Gastroesophageal sphincter (tissue), 4 donors: ENCODE measurements at regions not wholly inside any gene's neighbourhood (a gene's known extent, or its start where the extent isn't known, plus 50 kb on each side); places are given as distances from the start of the nearest gene placed in this dataset.
"Not testable (repeated sequence)": the region's sequence is repeated elsewhere in the genome, so short reads cannot be mapped to it uniquely, and the experiment has no call there.

Experiments
- ATAC-seq: fragments of 150-250 bp; one replicate; pipeline ENCODE4 v1.9.1; 2016; ENCODE audit warnings: mild to moderate bottlenecking, moderate library complexity
- H3K27ac ChIP-seq, 4 donors: fragments of 200-600 bp; sonication (generic) in 3 of 4; 1 replicate in 3 of 4; 2 replicates in 1 of 4; pipeline ENCODE4 v1.5.1; 2016 to 2019
- H3K27me3 ChIP-seq: fragments of 200-600 bp; sonication (generic); one replicate; pipeline ENCODE4 v1.5.1; 2019
- H3K36me3 ChIP-seq, 2 donors: fragments of 200-600 bp; sonication (generic); one replicate each; pipeline ENCODE4 v1.5.1; 2019; ENCODE audit warnings: control low read depth in 1 of 2
- H3K4me1 ChIP-seq, 3 donors: fragments of 200-600 bp; sonication (generic); 1 replicate in 2 of 3; 2 replicates in 1 of 3; pipeline ENCODE4 v1.5.1; 2016 to 2019; ENCODE audit warnings: control low read depth in 2 of 3
- H3K4me3 ChIP-seq, 2 donors: fragments of 200-600 bp; sonication (generic); one replicate each; pipeline ENCODE4 v1.5.1; 2019; ENCODE audit warnings: mild to moderate bottlenecking in 1 of 2, moderate library complexity in 1 of 2
- H3K9me3 ChIP-seq, 3 donors: fragments of 200-600 bp; sonication (generic); one replicate each; pipeline ENCODE4 v1.5.1; 2017 to 2019; ENCODE audit warnings: control low read depth in 2 of 3
- EP300 ChIP-seq: sonication (generic); formaldehyde crosslinking; IDR thresholded peaks from one replicate; pipeline ENCODE4 v1.6.1; 2017; ENCODE audit warnings: antibody characterized with exemption, mild to moderate bottlenecking
- POLR2A ChIP-seq, 2 donors: fragments of 450-650 bp; IDR thresholded peaks; one replicate each; pipeline ENCODE4 v1.6.1; 2017; ENCODE audit warnings: antibody characterized with exemption in 2 of 2, mild to moderate bottlenecking in 2 of 2, moderate library complexity in 1 of 2
- POLR2AphosphoS5 ChIP-seq: sonication (generic); formaldehyde crosslinking; IDR thresholded peaks from one replicate; pipeline ENCODE4 v1.6.1; 2017; ENCODE audit warnings: antibody characterized with exemption
- WGBS, 2 donors: methylation state at CpG; one replicate each; pipeline ENCODE4 v1.1.5; 2018; ENCODE audit warnings: low coverage in 1 of 2; 5-methylcytosine and 5-hydroxymethylcytosine counted together
- TF ChIP-seq, protein P1 (sequence below), 4 experiments: fragments of 200-600 bp in 2 of 4; fragments of 450-650 bp in 2 of 4; sonication (generic) in 1 of 4; IDR thresholded peaks; one replicate each; pipeline ENCODE4 v1.5.1; 2017 to 2019; ENCODE audit warnings: antibody characterized with exemption in 4 of 4, mild to moderate bottlenecking in 2 of 4, moderate library complexity in 2 of 4

DNA sequence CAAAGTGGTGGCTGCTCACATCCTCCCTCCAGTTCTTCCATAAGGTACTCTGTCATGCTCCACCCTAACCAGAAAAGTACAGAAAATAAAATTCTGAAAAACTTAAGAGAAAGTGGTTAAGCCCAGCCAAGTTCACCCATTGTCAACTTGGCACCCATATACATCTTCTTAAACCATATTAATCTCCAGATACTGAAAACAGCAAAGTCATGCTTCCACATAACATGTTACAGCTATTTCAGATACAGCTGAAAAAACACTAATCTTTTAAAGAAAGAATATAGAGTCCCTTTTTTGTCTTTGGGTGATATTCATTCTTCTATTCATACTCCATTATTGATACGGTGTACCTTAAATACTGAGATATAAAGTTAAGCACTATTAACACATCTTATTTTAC, 577.8 kb downstream of the KCNT2 start:
- Histone ChIP-seq H3K27me3 (no peaks in the 10 kb centered on the region), H3K4me3 (no peak overlapping the region), H3K36me3 (no peaks in the 10 kb centered on the region), H3K4me1 (no peaks in the 10 kb centered on the region), H3K27ac (no peak overlapping the region), H3K9me3 (no peaks in the 10 kb centered on the region)
- WGBS, 2 donors = 83 to 87% methylated on average over 1 of the region's 1 CpG
- ATAC-seq = no peak
- TF ChIP-seq, protein P1, sequence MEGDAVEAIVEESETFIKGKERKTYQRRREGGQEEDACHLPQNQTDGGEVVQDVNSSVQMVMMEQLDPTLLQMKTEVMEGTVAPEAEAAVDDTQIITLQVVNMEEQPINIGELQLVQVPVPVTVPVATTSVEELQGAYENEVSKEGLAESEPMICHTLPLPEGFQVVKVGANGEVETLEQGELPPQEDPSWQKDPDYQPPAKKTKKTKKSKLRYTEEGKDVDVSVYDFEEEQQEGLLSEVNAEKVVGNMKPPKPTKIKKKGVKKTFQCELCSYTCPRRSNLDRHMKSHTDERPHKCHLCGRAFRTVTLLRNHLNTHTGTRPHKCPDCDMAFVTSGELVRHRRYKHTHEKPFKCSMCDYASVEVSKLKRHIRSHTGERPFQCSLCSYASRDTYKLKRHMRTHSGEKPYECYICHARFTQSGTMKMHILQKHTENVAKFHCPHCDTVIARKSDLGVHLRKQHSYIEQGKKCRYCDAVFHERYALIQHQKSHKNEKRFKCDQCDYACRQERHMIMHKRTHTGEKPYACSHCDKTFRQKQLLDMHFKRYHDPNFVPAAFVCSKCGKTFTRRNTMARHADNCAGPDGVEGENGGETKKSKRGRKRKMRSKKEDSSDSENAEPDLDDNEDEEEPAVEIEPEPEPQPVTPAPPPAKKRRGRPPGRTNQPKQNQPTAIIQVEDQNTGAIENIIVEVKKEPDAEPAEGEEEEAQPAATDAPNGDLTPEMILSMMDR (IDR thresholded peaks at IDR 0.05) = no peak
- TF ChIP-seq POLR2A (IDR thresholded peaks at IDR 0.05) (no peak), EP300 (no peak), POLR2AphosphoS5 (no peak)

DNA sequence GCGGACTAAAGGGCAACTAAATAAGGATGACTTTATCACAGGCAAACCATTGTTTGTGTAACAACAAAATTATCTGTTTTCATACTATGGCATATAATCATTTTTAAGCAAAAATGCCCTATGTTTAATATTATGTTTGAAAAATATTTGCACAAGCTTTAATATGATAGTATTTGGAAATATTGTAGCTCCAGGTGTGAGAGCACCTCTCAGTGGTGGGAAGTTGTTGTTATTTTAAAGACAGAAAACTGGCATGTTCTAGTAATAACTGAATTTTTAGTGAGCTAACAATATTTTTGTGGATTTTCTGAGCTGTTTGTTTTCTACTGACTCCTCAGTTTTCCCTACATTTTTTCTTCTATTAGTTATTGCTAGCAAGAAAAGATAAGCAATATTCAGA, 578.8 kb downstream of the KCNT2 start:
- Histone ChIP-seq H3K4me1 (no peaks in the 10 kb centered on the region), H3K36me3 (no peaks in the 10 kb centered on the region), H3K27me3 (no peaks in the 10 kb centered on the region), H3K9me3 (no peaks in the 10 kb centered on the region), H3K4me3 (no peak overlapping the region), H3K27ac (no peak overlapping the region)
- ATAC-seq = no peak
- 71 to 85% methylated on average over 1 of the region's 1 CpG for WGBS, 2 donors
- no peak for TF ChIP-seq POLR2A (IDR thresholded peaks at IDR 0.05)
- no peak for TF ChIP-seq POLR2AphosphoS5
- TF ChIP-seq, protein P1 (IDR thresholded peaks at IDR 0.05) = no peak

DNA sequence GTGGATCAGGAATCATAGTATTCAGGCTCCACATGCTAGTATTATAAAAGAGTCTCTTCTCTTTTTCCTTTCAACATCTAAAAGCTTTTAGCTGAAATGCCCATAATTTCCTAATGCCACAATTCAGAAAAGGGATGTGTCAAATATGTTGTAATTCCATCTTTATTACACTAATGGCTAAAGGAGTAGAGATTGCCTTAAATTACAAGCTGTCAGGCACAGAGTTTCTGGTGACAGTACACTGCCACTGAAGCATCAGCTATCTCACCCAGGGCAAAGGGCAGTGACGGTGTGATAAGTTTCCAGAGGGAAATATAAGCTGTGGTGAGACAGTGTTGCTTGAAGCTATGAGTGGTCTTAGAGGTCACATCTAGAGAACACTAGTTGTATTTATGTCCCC, 581.1 kb downstream of the KCNT2 start:
- Histone ChIP-seq H3K27ac (no peak overlapping the region), H3K4me3 (no peak overlapping the region), H3K4me1 (no peaks in the 10 kb centered on the region), H3K36me3 (no peaks in the 10 kb centered on the region), H3K9me3 (no peaks in the 10 kb centered on the region), H3K27me3 (no peaks in the 10 kb centered on the region)
- WGBS, 2 donors = no CpG with 5 or more reads among the region's 1 CpG
- TF ChIP-seq EP300 = no peak
- TF ChIP-seq, protein P1 (IDR thresholded peaks at IDR 0.05) = no peak
- no peak for TF ChIP-seq POLR2A (IDR thresholded peaks at IDR 0.05)
- no peak for TF ChIP-seq POLR2AphosphoS5
- ATAC-seq = no peak

DNA sequence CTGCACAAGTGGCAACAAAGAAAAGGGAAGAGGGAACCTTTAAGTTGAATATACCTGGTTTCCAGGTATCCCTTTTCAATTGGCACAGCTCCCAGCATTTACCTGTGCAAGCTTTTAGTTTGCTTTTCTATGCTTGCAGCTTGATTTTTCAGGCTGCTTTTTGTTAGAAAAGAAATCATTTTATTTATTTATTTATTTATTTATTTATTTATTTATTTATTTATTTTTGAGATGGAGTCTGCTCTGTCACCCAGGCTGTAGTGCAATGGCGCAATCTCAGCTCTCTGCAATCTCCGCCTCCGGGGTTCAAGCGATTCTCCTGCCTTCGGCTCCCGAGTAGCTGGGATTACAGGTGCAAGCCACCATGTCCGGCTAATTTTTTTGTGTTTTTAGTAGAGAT, 587.1 kb downstream of the KCNT2 start:
- H3K27ac ChIP-seq, ATAC-seq: not testable (repeated sequence)
- WGBS, 2 donors = 92 to 93% methylated on average over 3 to 6 of the region's 7 CpGs

DNA sequence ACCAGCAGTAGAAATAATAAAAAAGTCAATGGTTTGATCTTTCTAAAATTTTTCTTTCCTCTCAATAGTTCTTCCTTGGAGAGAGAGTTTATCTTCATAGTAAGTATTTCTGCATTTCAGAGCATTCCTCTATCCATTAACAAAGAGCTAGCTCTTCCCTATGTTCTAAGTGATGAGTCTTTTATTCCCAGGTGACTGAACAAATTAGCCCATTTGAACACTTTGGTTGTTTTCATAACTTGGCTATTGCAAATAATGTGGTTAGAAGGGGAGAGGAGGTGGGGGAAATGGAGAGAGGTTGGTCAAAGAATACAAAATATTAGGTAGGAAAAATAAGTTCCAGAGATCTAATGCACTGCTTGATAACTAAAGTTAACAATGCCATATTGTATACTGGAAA, 598.9 kb downstream of the KCNT2 start:
- H3K4me1 ChIP-seq = no peaks in the 10 kb centered on the region
- no peaks in the 10 kb centered on the region for H3K9me3 ChIP-seq
- H3K27me3 ChIP-seq = no peaks in the 10 kb centered on the region
- H3K4me3 ChIP-seq = no peak overlapping the region
- no peak overlapping the region for H3K27ac ChIP-seq
- no peaks in the 10 kb centered on the region for H3K36me3 ChIP-seq
- TF ChIP-seq EP300 (no peak), POLR2A (IDR thresholded peaks at IDR 0.05) (no peak), POLR2AphosphoS5 (no peak)
- TF ChIP-seq, protein P1 (IDR thresholded peaks at IDR 0.05) = no peak
- ATAC-seq = no peak

More for the DNA sequence above, 587.1 kb downstream of the KCNT2 start:
- not testable (repeated sequence) for H3K4me1 ChIP-seq, H3K36me3 ChIP-seq, H3K4me3 ChIP-seq, H3K27me3 ChIP-seq, H3K9me3 ChIP-seq

DNA sequence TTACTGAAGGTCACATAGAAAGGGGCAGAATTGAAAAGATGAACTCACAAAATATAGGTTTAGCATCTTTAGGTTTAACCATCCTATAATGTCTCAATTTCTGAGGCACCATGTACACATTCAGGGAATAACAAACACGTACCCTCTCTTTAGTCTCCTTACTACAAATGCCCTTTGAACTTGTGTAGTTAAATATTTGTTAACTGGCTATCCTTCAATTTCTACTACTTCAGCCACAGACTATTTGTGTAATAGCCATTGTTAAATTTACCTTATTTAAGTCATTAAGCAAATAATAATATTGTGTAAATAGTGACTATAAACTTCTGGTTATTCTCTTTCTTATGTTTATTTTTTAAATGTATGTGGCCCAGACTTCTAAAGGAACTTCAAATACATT, 600.5 kb downstream of the KCNT2 start:
- no peak for ATAC-seq
- WGBS, 2 donors = 66 to 88% methylated on average over 1 of the region's 1 CpG
- no peaks in the 10 kb centered on the region for H3K27me3 ChIP-seq
- no peaks in the 10 kb centered on the region for H3K36me3 ChIP-seq
- no peaks in the 10 kb centered on the region for H3K9me3 ChIP-seq
- H3K4me3 ChIP-seq = no peak overlapping the region
- H3K4me1 ChIP-seq = no peaks in the 10 kb centered on the region
- no peak overlapping the region for H3K27ac ChIP-seq
- TF ChIP-seq POLR2AphosphoS5 = no peak
- TF ChIP-seq, protein P1 (IDR thresholded peaks at IDR 0.05) = no peak
- TF ChIP-seq EP300 = no peak
- no peak for TF ChIP-seq POLR2A (IDR thresholded peaks at IDR 0.05)
